IMR-90 (cell line): ENCODE measurements at regions not wholly inside any gene's neighbourhood (a gene's known extent, or its start where the extent isn't known, plus 50 kb on each side); places are given as distances from the start of the nearest gene placed in this dataset.

Experiments used
- ATAC-seq: fragments of 200-7000 bp; cut with Tn5 transposase; 2 replicates; pipeline ENCODE4 v1.9.1; 2020; ENCODE audit warnings: low read depth, mild to moderate bottlenecking, moderate library complexity
- BruUV-seq: library from RNA; stranded (reverse); fragments of 400-500 nt; replicated peaks from 2 replicates; lab custom pipeline; 2021; lab: Mats Ljungman, UMichigan
- CTCF ChIA-PET: fragments of 300-600 bp; formaldehyde crosslinking; extraction: SDS; loops from one replicate; lab custom pipeline; 2021; ENCODE audit warnings: antibody characterized with exemption; lab: Yijun Ruan, JAX
- POLR2A ChIA-PET: fragments of 300-600 bp; sonication (Branson Sonifier 250); formaldehyde crosslinking; loops from one replicate; lab custom pipeline; 2022; ENCODE audit warnings: antibody characterized with exemption; ENCODE audit not compliant: unreplicated experiment; lab: Charles Lee
- DNase-seq: peaks from one replicate; pipeline ENCODE4 v3.0.0; 2013
- H2AFZ ChIP-seq: replicated peaks from 2 replicates; pipeline ENCODE3; 2013; ENCODE audit warnings: low read length, mild to moderate bottlenecking; ENCODE audit not compliant: poor library complexity
- H2AK5ac ChIP-seq: 2 replicates; pipeline ENCODE4 v1.6.1; 2013; ENCODE audit warnings: low read depth, low read length, inconsistent platforms
- H2AK9ac ChIP-seq: replicated peaks from 2 replicates; pipeline ENCODE3; 2013; ENCODE audit warnings: mild to moderate bottlenecking, low read depth, low read length, moderate library complexity; ENCODE audit not compliant: poor library complexity
- H2BK120ac ChIP-seq: 2 replicates; pipeline ENCODE4 v1.6.1; 2013; ENCODE audit warnings: low read depth, low read length, inconsistent platforms
- H2BK15ac ChIP-seq: 3 replicates; pipeline ENCODE4 v1.6.1; 2013; ENCODE audit warnings: low read depth, low read length, inconsistent platforms
- H2BK20ac ChIP-seq: 2 replicates; pipeline ENCODE4 v1.6.1; 2013; ENCODE audit warnings: low read depth, mild to moderate bottlenecking, inconsistent platforms, low read length, moderate library complexity
- H2BK5ac ChIP-seq: 2 replicates; pipeline ENCODE4 v1.6.1; 2013; ENCODE audit warnings: mild to moderate bottlenecking, low read depth, low read length, inconsistent platforms; ENCODE audit not compliant: poor library complexity, severe bottlenecking
- H3K14ac ChIP-seq: replicated peaks from 2 replicates; pipeline ENCODE4 v1.6.1; 2013; ENCODE audit warnings: low read depth, low read length, inconsistent platforms
- H3K18ac ChIP-seq: 2 replicates; pipeline ENCODE4 v1.6.1; 2013; ENCODE audit warnings: low read depth, low read length, control low read depth
- H3K23ac ChIP-seq: 2 replicates; pipeline ENCODE4 v1.6.1; 2013; ENCODE audit warnings: low read depth, low read length, inconsistent platforms
- H3K27ac ChIP-seq: 2 replicates; pipeline ENCODE4 v1.5.1; 2013; ENCODE audit warnings: mild to moderate bottlenecking, control low read depth, low read length; ENCODE audit not compliant: insufficient read depth
- H3K27me3 ChIP-seq: 2 replicates; pipeline ENCODE4 v1.6.1; 2013; ENCODE audit warnings: low read length; ENCODE audit not compliant: control insufficient read depth, insufficient read depth
- H3K36me3 ChIP-seq: 2 replicates; pipeline ENCODE4 v1.6.1; 2013; ENCODE audit warnings: low read length, mixed read lengths; ENCODE audit not compliant: control insufficient read depth, insufficient read depth
- H3K4ac ChIP-seq: 2 replicates; pipeline ENCODE4 v1.6.1; 2013; ENCODE audit warnings: low read depth, low read length, inconsistent platforms
- H3K4me1 ChIP-seq: 2 replicates; pipeline ENCODE4 v1.6.1; 2013; ENCODE audit warnings: low read length, mixed read lengths; ENCODE audit not compliant: control insufficient read depth, insufficient read depth
- H3K4me2 ChIP-seq: 2 replicates; pipeline ENCODE4 v1.6.1; 2013; ENCODE audit warnings: low read depth, mild to moderate bottlenecking, control low read depth, low read length, moderate library complexity
- H3K4me3 ChIP-seq: 2 replicates; pipeline ENCODE4 v1.5.1; 2013; ENCODE audit warnings: low read depth, mild to moderate bottlenecking, control low read depth, low read length, moderate library complexity; ENCODE audit not compliant: insufficient read depth
- H3K56ac ChIP-seq: 2 replicates; pipeline ENCODE4 v1.6.1; 2013; ENCODE audit warnings: low read length, inconsistent platforms; ENCODE audit not compliant: insufficient read depth; ENCODE audit errors: extremely low read depth
- H3K79me1 ChIP-seq, 2 experiments: 2 replicates each; pipeline ENCODE4 v1.6.1; 2013; ENCODE audit warnings: low read length in 2 of 2, inconsistent platforms in 1 of 2, low read depth in 1 of 2
- H3K9ac ChIP-seq: 2 replicates; pipeline ENCODE4 v1.6.1; 2013; ENCODE audit warnings: low read depth, low read length, control low read depth
- H3K9me1 ChIP-seq: 2 replicates; pipeline ENCODE4 v1.6.1; 2013; ENCODE audit warnings: low read length, inconsistent platforms; ENCODE audit not compliant: insufficient read depth
- H3K9me3 ChIP-seq: 2 replicates; pipeline ENCODE4 v1.6.1; 2013; ENCODE audit warnings: low read length; ENCODE audit not compliant: control insufficient read depth, insufficient read depth
- H4K20me1 ChIP-seq: 2 replicates; pipeline ENCODE4 v1.6.1; 2013; ENCODE audit warnings: low read length, inconsistent platforms; ENCODE audit not compliant: insufficient read depth
- H4K5ac ChIP-seq: 2 replicates; pipeline ENCODE4 v1.6.1; 2013; ENCODE audit warnings: mild to moderate bottlenecking, low read depth, low read length, control low read depth
- H4K8ac ChIP-seq, 2 experiments: 2 replicates each; pipeline ENCODE4 v1.6.1; 2013; ENCODE audit warnings: low read depth in 2 of 2, low read length in 2 of 2, control low read depth in 1 of 2, inconsistent platforms in 1 of 2
- H4K91ac ChIP-seq: 2 replicates; pipeline ENCODE4 v1.6.1; 2013; ENCODE audit warnings: low read depth, low read length, inconsistent platforms; ENCODE audit not compliant: insufficient read depth
- MAZ ChIP-seq: IDR thresholded peaks from 2 replicates; pipeline ENCODE4 v1.6.1; 2012; ENCODE audit warnings: low read depth, mild to moderate bottlenecking, low read length, improper control_type of control experiment, moderate library complexity, borderline replicate concordance
- WGBS, 2 experiments: methylation state at CpG; one replicate each; pipeline versions ENCODE4 v1.1.5 to v1.1.7; 2013; ENCODE audit warnings: missing lambda C conversion rate in 2 of 2; ENCODE audit not compliant: insufficient read length in 1 of 2; ENCODE audit errors: extremely low coverage in 2 of 2; 5-methylcytosine and 5-hydroxymethylcytosine counted together
- dilution Hi-C: fragments of 300-500 bp; cut with HindIII; formaldehyde crosslinking; loops from one replicate; pipeline ENCODE4 v1.14.3; 2018; ENCODE audit warnings: low sequenced_read_pairs; ENCODE audit not compliant: unreplicated experiment
- in situ Hi-C: fragments of 300-500 bp; cut with MboI; formaldehyde crosslinking; loops from 3 replicates; pipeline ENCODE4 v1.14.3; 2019; ENCODE audit warnings: low sequenced_read_pairs, inconsistent platforms, mixed read lengths
- intact Hi-C: fragments of 100-400 bp; cut with micrococcal nuclease; formaldehyde crosslinking; loops from 2 replicates; pipeline ENCODE4 v1.10.0; 2022

- DNase-seq, result no peak
- peaks cover 33% of the 10 kb centered on the region for H3K9me3 ChIP-seq
- H4K20me1 ChIP-seq, result no peaks in the 10 kb centered on the region
- H2BK20ac ChIP-seq, result no peak overlapping the region
- H3K18ac ChIP-seq, result no peak overlapping the region
- TF ChIP-seq MAZ, result no peak
- no peaks in the 10 kb centered on the region for H3K79me1 ChIP-seq
- BruUV-seq, result no TSS peak
- ChIA-PET POLR2A (no interaction called here), CTCF (no interaction called here)
- intact Hi-C loops, result no loop called here
- no peak for ATAC-seq
- no peak overlapping the region for H2BK15ac ChIP-seq
- in situ Hi-C loops, result no loop called here
- no peak overlapping the region for H2AK9ac ChIP-seq
- dilution Hi-C loops, result no loop called here
- no peaks in the 10 kb centered on the region for H3K4me1 ChIP-seq
- no peak overlapping the region for H3K4me2 ChIP-seq
- no peak overlapping the region for H2BK5ac ChIP-seq
- H3K27ac ChIP-seq, result no peak overlapping the region
- no peak overlapping the region for H4K5ac ChIP-seq
- no peaks in the 10 kb centered on the region for H3K27me3 ChIP-seq
- no peak overlapping the region for H4K8ac ChIP-seq
- H3K14ac ChIP-seq, result no peak overlapping the region
- no peaks in the 10 kb centered on the region for H3K36me3 ChIP-seq
- H4K91ac ChIP-seq, result no peak overlapping the region
- no peak overlapping the region for H3K9ac ChIP-seq
- 69% methylated on average over 8 of the region's 9 CpGs; no CpG with 5 or more reads in 1 of the 2 experiments for WGBS, 2 experiments
- no peak overlapping the region for H3K4me3 ChIP-seq
- no peak overlapping the region for H2AFZ ChIP-seq
- H2BK120ac ChIP-seq, result no peak overlapping the region
- no peak overlapping the region for H2AK5ac ChIP-seq
- no peaks in the 10 kb centered on the region for H3K9me1 ChIP-seq
- no peak overlapping the region for H3K23ac ChIP-seq
- H3K4ac ChIP-seq, result no peak overlapping the region
- H3K56ac ChIP-seq, result no peak overlapping the region
These were observed 185.3 kb upstream of the GPR26 start for GRCh38 chr10:123480845-123481244.
